LoVo (cell line): ENCODE measurements at regions not wholly inside any gene's neighbourhood (a gene's known extent, or its start where the extent isn't known, plus 50 kb on each side); places are given as distances from the start of the nearest gene placed in this dataset.

Source experiments
- DNase-seq: peaks from one replicate; pipeline ENCODE4 v3.0.0-alpha.2; 2016; ENCODE audit warnings: low spot score

DNA sequence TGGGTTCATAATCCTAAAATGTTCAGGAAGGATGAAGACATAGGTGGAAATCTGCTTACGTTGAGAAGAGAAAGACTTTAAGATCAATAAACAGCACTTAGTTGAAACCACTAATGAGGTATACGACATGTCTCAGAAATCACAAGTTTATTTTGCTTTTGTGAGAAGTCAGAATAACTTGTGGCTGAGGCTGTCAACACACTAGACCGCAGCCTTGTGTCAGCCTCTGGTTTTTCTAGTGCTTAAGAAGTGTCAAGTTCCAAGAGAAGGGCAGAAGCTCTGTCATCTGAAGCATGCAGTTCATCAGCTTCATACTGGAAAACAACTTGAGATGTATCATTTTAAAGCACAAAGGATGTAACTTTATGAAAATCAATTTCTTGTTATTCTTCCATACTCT lies 420.9 kb downstream of the METTL15 start:
- DNase-seq, result no peak

DNA sequence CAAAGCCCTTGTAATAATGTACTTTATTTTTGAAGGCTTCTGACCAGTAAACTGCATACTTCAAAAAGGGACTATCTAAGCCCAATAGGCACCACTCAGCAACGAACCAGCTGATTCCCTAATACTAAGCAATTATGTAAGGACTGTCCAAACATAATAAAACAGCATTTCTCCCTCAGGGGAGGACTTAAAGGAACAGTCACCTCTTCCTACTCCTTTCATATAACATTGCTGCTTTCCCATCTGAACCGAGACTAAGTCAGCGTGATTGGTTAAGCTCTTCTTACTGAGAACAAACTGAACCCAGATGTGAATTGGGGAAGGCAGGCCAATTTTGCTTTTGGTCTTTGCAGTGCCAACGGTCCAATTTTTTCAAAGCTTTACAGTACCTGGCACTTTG lies 420.0 kb downstream of the METTL15 start:
- no peak for DNase-seq

DNA sequence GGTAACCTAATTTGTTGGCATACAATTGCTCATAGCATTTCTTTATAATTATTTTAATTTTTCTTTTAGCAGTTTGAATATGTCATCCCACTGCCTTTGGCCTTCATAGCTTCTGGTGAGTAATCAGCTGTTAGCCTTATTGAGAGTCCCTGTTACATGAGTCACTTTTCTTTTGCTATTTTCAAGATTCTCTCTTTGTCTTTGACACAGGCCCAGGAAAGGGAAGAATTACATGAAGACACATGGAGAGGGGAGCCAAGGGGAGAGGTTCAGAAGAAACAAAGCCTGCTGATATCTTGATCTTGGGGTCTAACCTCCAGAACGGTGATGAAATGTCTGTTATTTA lies 418.2 kb downstream of the METTL15 start:
- DNase-seq, result no peak

DNA sequence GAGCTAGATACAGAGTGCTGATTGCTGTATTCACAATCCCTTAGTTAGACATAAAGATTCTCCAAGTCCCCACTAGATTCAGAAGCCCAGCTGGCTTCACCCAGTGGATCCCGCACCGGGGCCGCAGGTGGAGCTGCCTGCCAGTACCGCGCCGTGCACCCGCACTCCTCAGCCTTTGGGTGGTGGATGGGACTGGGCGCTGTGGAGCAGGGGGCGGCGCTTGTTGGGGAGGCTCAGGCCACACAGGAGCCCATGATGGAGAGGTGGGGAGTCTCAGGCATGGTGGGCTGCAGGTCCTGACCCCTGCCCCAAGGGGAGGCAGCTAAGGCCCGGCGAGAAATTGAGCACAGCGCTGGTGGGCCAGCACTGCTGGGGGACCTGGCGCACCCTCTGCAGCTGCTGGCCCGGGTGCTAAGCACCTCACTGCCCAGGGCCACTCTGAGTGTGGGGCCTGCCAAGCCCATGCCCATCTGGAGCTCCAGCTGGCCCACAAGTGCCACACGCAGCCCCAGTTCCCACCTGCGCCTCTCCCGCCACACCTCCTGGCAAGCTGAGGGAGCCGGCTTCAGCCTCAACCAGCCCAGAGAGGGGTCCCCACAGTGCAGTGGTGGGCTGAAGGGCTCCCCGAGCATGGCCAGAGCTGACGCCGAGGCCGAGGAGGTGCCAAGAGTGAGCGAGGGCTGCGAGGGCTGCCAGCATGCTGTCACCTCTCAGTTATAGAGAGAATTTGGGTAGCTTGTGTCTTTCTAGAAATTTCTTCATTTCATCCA lies 417.6 kb downstream of the METTL15 start:
- no peak for DNase-seq

DNA sequence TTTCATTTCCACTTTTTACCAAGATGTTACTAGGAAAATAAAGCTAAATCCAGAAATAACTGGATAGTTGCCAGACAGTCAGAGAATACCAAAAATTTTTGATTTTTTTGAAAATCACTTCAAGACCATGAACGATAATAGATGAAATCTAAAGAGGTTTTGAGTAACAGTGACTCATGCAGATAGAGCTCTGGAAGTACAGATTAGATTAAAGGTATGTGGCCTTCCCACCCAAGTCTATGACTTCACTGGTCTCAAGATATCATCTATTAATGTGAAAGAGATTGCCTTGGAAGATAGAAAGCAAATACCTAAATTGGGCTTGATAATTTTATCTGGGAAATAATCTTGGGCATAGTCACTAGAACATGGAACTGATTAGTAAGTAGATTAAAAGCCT lies 415.9 kb downstream of the METTL15 start:
- no peak for DNase-seq

DNA sequence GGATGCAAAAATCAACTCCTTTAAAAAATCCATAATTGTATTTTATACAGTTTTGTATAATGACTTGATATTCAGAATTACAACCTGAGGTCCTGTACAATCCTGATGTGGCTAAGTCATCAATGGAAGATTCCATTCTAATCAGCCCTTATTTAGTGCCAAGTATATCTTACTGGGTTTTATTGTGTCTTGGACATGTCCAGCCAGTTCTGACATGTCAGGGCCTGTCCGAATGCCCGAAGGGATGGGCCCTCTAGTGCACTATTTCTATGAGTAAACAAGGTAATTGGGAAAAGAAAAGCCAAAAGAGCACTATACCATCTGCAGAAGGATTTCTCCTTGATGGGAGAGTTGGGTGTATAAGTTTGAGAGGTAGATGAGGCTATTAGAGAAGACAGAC lies 412.9 kb downstream of the METTL15 start:
- peak; percentile 12 for DNase-seq

DNA sequence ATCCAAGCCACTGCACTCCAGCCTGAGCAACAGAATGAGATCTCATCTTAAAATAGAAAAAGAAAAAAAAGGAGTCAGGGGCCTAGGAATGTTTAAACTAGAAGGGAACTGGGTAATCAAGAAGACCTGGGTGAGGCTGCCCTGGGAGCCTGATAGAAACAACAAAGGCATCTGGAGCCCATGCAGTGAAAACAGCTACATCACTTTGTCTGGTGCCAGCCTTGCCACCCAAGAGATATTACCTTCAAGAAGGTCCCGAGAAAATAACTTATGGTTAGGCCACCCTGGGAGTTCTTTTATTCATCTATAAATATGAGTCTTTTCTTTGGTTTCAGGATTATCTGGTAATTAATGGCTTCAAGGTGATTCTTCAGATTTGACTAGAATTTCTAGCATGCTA lies 412.1 kb downstream of the METTL15 start:
- no peak for DNase-seq

DNA sequence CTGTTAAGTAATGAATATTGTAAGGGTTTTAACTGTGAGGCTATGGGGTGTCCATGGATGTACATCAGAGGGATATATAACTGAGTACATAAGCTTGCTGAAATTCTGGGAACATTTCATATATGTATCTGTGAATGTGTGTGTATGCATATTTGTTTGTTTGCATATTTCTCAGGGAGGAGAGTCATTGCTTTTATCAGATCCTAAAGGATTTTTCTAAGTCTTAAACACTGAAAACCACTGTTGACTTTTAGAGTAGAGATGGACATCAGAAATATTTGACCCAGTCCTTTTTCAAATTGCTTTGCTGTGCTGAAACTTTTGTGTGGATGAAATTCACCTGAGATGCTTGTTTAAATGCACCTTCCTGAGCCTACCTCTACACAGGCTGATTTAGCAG lies 410.6 kb downstream of the METTL15 start:
- DNase-seq, result no peak

DNA sequence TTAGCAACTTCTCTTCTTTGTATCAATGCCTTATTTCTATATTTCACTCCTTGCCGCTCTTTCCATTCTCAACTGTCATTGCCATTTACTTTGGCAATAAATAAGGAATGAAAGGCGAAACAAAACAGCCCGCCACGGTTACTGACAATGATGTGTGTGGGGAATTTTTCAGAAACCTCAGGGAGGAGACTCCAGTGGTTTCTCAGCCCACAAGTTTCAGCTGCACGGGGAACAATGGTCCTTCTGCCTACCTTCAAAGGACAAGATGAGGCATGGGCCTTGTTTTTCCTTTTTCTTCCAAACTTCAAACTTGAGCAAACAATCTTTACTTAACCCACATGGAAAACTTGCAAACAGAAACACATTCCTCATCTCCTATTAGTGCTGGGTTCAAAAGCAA lies 409.4 kb downstream of the METTL15 start:
- no peak for DNase-seq

DNA sequence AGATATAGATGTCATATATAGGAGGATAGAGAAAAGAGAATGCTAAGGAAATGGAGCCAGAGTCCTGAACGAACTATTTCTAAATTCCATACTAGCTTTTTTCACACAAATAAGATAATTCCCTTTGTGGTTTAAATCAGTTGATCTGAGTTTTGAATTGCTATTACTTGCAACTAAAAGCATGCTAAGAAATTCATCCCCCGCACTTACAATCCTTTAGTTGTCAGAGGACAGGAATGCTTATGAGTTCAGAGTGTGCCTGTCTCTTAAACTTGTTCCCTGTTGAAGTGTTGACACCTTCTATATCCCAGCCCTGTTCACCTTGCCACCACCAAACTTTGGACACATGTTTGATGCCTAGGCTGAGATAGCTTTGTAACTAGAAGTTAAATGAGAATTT lies 406.2 kb downstream of the METTL15 start:
- DNase-seq, result no peak

DNA sequence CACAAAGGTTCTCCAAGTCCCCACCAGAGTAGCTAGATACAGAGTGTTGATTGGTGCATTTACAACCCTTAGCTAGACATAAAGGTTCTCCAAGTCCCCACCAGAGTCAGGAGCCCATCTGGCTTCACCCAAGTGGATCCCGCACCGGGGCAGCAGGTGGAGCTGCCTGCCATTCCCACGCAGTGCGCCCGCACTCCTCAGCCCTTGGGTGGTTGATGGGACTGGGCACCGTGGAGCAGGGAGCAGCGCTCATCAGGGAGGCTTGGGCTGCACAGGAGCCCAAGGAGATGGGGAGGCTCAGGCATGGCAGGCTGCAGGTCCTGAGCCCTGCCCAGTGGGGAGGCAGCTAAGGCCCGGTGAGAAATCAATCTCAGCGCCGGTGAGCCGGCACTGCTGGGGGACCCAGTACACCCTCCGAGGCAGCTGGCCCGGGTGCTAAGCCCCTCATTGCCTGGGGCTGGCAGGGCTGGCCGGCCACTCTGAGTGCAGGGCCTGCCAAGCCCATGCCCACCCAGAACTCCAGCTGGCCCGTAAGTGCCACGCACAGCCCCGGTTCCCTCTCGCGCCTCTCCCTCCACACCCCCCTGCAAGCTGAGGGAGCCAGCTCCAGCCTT lies 404.1 kb downstream of the METTL15 start:
- DNase-seq, result no peak

DNA sequence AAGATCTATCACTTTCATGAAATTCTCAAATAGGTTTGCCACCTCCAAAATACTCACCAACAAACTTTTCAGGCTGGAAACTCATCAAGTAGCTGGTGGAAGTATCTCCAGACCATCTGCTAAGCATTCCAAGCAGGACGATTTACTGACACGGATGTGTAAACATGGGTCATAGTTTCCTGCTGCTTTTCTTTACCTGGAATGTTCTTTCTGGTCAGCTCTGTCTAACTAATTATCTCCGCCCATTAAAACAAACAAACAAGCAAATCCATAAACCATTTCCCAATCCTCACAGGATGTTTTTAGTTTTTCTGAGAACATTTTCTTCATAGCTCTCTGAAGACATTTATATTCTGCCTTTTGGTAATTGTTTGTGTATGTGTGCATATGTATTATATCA lies 397.0 kb downstream of the METTL15 start:
- peak; percentile 2 for DNase-seq

DNA sequence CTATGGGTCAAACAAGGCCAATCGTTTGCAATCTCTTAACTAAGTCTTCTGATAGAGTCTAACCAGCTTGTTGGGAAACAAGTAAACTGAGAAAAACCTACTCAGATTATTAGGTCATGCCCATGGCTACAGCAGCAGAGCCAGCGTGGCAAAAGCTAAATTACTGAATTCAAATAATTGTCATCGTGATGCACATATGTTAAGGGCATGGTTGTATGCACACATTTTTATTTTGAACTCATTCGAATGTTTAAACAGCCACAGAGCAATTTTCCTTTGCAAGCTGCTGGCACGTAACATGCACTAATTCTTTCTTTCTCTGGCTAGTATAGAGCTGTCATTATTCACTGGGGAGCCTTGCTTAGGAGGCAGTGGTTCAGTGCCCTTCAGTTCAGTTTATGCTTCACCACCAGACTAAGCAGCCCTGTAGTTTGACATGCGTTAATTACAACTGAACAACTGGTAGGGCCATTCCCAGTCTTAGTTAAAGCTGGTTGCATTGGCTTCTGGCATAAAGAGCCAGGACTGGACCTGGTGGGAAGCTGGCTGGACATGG lies 396.4 kb downstream of the METTL15 start:
- DNase-seq, result no peak

DNA sequence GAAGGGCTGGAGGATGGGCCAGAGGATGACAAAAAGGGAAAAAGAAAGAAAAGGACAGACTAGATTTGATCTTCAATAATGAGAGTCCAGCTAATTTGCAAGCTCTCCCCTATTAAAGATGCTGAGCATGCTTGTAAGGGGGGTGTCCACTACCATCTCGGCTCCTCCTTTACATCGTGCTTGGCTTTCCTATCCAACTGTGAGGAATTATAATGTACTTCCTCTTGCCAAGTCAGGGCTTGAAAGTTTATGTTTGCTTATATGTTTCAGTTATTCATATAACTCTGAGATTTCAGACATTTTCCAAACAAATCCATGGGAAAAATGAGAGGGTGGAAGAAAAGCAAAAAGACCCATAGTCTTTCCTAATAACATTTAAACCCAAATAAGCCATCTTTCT lies 387.1 kb downstream of the METTL15 start:
- no peak for DNase-seq

DNA sequence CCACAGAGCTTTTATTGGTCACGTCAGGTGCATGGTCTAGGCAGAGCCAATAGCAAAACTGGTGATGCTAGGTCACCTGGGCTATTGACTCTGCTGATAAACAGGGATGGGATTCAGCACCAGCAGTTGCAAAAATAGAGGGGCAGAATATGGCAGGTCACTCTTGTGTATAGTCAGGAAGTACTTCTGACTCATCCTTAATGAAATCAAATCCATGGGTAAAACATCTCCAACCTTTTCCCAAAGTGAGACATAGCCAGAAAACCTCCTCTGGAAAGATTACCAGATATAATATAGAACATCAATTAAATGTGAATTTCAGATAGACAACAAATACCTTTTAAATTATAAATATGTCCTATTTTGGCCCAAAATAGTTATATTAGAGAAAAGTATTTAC lies 383.2 kb downstream of the METTL15 start:
- DNase-seq, result no peak

DNA sequence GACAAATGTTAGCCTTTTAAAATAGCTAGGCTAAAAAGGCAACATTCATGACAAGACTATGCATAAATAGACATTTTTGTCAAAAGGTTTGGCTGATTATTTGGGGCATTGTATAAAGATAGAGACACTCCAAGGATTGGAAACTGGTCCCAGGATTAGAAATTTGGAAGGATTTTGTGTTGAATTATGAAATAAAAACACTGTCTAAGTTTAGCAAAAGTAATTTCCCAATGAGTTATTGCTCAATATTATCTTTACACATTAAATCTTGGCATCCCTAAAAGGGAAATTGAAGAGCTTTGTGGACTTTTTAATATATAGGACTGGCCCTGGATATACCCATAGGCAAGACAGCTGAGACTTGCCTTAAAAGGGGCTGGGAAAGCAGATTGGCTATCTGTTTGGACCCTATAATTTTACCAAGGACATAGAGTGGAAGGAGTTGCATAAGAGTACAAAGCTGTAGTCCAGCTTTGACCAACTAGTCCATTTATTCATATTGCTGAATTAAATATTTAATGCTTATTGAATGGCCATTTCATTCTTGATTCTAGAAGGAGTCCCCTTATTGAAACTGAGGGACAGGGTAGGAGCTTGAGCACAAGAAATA lies 382.7 kb downstream of the METTL15 start:
- no peak for DNase-seq

DNA sequence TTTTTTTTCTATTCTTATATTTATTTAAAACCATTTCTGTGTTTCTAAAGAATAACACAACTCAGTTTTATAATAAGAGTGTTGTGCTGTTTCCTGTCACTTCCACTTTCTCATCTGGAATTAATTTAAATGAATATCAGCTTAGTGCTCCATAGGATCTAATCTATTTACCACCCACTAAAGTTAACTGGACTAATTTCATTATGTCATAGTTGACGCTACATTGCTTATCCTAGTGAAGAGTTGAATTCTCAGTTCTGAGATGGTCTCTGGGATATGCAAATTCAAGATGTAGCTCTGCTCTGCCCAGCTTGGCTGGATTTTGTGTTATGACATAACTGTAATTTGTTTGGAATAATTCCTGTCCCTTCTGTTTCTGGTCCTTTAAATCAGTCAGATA lies 380.1 kb downstream of the METTL15 start:
- no peak for DNase-seq

DNA sequence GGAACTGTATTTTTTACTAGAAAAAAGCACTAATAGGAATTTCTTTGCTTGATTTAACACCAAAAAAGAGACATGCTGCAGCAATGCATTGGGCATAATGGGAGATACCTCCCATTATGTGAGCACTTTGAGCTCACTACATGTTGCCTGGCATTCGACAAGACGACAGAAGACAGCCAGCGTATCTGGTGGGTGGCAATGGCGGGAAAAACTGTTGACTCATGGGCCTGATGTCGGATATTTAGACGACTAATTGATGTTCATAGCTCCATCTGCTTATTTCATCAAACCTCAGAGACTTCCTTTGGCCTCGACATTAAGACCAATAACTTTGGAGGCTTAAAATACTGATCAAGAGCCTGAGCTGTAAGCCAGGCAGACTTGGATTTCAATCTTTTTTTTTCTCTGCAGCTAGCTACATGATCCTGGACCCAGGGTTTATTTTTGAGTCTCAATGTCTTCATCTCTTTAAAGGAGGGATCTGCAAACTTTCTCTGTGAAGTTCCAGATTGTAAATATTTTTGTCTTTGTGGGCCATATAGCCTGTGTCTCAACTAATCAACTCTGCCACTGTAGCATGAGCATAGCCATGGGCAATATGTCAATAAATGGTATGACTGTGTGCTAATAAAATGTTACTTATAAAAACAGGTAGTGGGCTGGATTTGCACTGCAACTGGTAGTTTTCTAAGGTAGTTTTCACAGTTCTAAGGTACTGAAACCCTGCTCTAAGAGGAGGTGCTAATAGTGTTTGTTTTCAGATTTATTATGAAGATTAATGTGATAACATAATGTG lies 375.1 kb downstream of the METTL15 start:
- no peak for DNase-seq

DNA sequence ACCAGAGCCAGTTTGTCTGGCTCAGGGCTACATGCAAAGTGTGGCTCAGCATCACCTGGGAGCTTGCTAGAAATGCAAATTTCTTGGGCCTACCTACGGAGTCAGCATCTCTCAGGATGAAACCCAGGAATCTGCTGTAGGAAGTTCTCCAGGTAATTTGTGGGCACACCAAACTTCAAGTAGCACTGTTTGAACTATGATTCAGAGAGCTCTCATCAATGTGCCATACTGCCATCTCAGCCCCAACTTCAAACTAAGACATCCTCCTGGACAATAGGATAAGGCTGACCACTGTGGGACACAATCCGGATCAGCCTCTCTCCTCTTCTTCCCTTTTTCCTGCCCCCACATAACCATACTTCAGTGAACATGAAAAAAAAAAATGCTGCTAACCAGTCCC lies 374.5 kb downstream of the METTL15 start:
- no peak for DNase-seq

DNA sequence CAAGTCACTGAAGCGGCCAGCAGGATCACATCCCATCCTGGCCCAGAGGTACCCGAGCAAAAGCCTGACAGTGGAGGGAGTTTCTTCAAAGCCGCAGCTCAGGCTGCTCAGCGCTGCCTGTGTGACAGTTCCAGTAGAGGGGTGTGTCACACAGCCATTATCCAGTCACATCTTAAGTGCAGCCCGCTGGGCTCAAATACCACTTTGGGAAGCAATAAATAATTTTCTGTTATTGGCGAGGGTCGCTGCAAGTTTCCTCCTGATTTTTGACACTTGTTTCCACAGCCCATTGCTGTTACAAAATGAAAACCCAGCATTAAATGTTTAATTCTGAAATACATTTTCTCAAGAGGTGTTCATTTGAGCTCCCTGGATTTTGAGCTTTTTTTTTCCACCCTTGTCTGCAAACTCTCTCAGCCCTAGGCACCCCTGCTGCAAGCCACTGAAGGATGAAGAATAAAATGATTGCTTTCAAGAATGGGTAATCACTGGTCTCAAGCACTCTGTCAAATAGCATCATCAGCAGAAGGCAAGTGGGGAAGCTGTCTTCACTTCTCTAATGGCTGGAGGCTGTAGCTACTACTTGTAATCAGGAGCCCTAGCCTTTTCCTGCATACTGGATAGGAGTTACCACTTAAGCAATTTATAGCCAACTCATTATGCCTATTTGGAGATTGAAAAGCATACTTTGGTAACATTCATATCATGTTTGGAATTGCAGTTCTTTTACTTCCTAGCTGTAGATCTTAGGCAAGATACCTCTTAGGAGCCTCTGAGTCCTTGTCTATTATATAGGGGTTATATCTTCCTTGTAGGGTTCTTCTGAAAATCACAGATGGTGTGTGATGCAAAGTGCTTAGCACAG lies 373.7 kb downstream of the METTL15 start:
- no peak for DNase-seq

DNA sequence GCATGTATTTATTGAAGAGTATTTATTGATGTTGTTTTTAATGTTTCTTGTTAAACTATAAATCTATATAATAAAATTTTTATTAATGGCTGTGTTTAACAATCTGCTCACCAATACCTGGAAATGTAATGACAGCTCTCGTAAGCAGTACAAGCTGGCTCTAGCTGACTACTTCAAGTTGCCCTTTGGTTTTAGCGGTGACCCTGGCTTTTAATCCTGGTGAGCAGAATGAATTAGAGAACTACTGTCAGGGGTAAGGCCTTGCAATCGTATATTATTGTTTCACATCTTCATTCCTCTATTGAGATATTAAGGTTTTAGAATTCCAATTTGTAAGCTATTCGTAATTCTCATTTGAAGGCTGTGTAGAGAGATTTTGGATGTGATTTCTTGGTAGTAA lies 372.2 kb downstream of the METTL15 start:
- no peak for DNase-seq

DNA sequence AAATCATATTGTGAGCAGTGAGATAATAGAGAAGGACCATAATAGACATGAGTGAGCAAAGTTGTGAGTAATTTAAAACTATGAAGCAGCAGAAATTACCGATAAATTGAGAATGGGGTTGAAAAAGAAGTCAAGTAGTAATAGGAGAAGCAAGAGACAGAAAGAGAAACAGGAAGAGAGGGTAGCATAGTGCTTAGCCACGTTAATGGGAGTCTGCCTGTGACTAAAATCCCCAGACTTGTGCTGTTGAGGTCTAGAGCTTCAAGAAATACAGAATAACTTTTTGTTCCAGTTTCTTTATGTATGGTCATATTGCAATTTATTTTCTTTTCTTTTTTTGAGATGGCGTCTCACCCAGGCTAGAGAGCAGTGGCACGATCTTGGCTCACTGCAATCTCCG lies 368.7 kb downstream of the METTL15 start:
- no peak for DNase-seq
